ENCODE measurements at regions not wholly inside any gene's neighbourhood (a gene's known extent, or its start where the extent isn't known, plus 50 kb on each side); places are given as distances from the start of the nearest gene placed in this dataset.

DNA sequence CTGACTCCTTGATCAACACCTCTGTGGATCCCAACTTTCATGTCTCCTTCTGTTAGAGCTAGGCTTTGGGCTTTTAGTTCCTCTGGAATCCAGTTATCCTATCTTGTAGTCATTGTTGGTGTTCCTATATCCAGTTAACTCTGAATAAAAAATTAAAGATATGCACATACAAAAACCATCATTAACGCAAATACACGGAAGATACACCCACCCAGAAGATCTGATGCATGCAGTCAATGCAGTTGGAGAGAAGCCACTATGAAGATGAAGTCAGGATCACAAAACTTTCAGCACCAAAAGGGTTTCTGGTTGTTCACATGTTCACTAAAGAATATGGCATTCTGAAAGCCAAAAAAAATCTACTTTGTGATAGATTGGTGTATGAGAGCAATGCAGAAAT, 123.6 kb upstream of the LHX8 start (continued):
- no peak for TF ChIP-seq KLF12 (CRISPR knock-in tag; IDR thresholded peaks at IDR 0.05; ENCODE audit: borderline replicate concordance)
- no peak for TF ChIP-seq ZNF557 (CRISPR knock-in tag; IDR thresholded peaks at IDR 0.05)
- TF ChIP-seq MBD4 (IDR thresholded peaks at IDR 0.05; ENCODE audit: borderline replicate concordance, low read length), result no peak
- no peak for TF ChIP-seq GATAD1 (CRISPR knock-in tag; IDR thresholded peaks at IDR 0.05)
- TF ChIP-seq, protein P1, sequence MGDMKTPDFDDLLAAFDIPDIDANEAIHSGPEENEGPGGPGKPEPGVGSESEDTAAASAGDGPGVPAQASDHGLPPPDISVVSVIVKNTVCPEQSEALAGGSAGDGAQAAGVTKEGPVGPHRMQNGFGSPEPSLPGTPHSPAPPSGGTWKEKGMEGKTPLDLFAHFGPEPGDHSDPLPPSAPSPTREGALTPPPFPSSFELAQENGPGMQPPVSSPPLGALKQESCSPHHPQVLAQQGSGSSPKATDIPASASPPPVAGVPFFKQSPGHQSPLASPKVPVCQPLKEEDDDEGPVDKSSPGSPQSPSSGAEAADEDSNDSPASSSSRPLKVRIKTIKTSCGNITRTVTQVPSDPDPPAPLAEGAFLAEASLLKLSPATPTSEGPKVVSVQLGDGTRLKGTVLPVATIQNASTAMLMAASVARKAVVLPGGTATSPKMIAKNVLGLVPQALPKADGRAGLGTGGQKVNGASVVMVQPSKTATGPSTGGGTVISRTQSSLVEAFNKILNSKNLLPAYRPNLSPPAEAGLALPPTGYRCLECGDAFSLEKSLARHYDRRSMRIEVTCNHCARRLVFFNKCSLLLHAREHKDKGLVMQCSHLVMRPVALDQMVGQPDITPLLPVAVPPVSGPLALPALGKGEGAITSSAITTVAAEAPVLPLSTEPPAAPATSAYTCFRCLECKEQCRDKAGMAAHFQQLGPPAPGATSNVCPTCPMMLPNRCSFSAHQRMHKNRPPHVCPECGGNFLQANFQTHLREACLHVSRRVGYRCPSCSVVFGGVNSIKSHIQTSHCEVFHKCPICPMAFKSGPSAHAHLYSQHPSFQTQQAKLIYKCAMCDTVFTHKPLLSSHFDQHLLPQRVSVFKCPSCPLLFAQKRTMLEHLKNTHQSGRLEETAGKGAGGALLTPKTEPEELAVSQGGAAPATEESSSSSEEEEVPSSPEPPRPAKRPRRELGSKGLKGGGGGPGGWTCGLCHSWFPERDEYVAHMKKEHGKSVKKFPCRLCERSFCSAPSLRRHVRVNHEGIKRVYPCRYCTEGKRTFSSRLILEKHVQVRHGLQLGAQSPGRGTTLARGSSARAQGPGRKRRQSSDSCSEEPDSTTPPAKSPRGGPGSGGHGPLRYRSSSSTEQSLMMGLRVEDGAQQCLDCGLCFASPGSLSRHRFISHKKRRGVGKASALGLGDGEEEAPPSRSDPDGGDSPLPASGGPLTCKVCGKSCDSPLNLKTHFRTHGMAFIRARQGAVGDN (CRISPR knock-in tag; IDR thresholded peaks at IDR 0.05), result no peak

- in situ Hi-C loops (cut with HindIII; ENCODE audit: extremely low pct_ligation_motif_present, low pct_unique_long_range_greater_than_20kb) (no loop called here), intact Hi-C loops (cut with micrococcal nuclease; ENCODE audit: unreplicated experiment) (no loop called here)
- no peaks in the 10 kb centered on the region for H4K20me1 ChIP-seq (ENCODE audit: insufficient read depth, low read length)
- H3K9me3 ChIP-seq (ENCODE audit: low read length), result no peaks in the 10 kb centered on the region
- H3K36me3 ChIP-seq (replicated peaks in 1 of 2; ENCODE audit: control insufficient read depth in 1 of 2, insufficient read depth in 2 of 2, low read length in 2 of 2), result no peaks in the 10 kb centered on the region
- H3K4me2 ChIP-seq (ENCODE audit: low read depth, low read length), result no peak overlapping the region
- no peak for ATAC-seq
- no peaks in the 10 kb centered on the region for H3K79me2 ChIP-seq (ENCODE audit: insufficient read depth, low read length)
- no peaks in the 10 kb centered on the region for H3K4me1 ChIP-seq (ENCODE audit: insufficient read depth, low read length)
- no peak overlapping the region for H3K9ac ChIP-seq (ENCODE audit: insufficient read depth, low read depth, low read length)
- no TSS peak for BruUV-seq (replicated peaks)
- no peak for FAIRE-seq
- POLR2A ChIA-PET, result no interaction called here
- no peak overlapping the region for H2AFZ ChIP-seq (ENCODE audit: low read length)
- CTCF ChIA-PET (ENCODE audit: low intra/inter-chr PET ratio, low total read pairs), result no interaction called here
- no peak overlapping the region for H3K4me3 ChIP-seq (replicated peaks in 1 of 3; ENCODE audit: insufficient read depth in 1 of 3, low read depth in 2 of 3, low read length in 3 of 3)
- H3K27me3 ChIP-seq (ENCODE audit: control insufficient read depth in 1 of 2, insufficient read depth in 2 of 2, low read length in 2 of 2), result no peaks in the 10 kb centered on the region
- H3K27ac ChIP-seq (ENCODE audit: extremely low read length, insufficient read depth, low read length), result no peak overlapping the region
- DNase-seq (ENCODE audit: low spot score), result no peak
- TF ChIP-seq SOX13 (IDR thresholded peaks at IDR 0.05), result no peak
- no peak for TF ChIP-seq SOX13 (CRISPR knock-in tag; conservative IDR thresholded peaks at IDR 0.05 in 1 of 2, IDR thresholded peaks at IDR 0.05 in 1 of 2)
- TF ChIP-seq NONO (IDR thresholded peaks at IDR 0.05), result no peak
- TF ChIP-seq NONO (CRISPR knock-in tag; conservative IDR thresholded peaks at IDR 0.05), result no peak
- TF ChIP-seq, protein P2, sequence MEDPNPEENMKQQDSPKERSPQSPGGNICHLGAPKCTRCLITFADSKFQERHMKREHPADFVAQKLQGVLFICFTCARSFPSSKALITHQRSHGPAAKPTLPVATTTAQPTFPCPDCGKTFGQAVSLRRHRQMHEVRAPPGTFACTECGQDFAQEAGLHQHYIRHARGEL (CRISPR knock-in tag; IDR thresholded peaks at IDR 0.05), result no peak
- TF ChIP-seq AHR (CRISPR knock-in tag; IDR thresholded peaks at IDR 0.05), result no peak
- no peak for TF ChIP-seq FOXP4 (CRISPR knock-in tag; IDR thresholded peaks at IDR 0.05)
Observed at GRCh38 chr1:75014250-75014649, 119.9 kb upstream of the LHX8 start.
